HG03108 (cell line): ENCODE measurements at regions not wholly inside any gene's neighbourhood (a gene's known extent, or its start where the extent isn't known, plus 50 kb on each side); places are given as distances from the start of the nearest gene placed in this dataset.
"Not testable (repeated sequence)": the region's sequence is repeated elsewhere in the genome, so short reads cannot be mapped to it uniquely, and the experiment has no call there.

Source experiments
- ATAC-seq: cut with Tn5 transposase; IDR thresholded peaks from one replicate; pipeline ENCODE4 v1.9.1; 2021; ENCODE audit warnings: moderate library complexity; ENCODE audit not compliant: unreplicated experiment

- no peak for ATAC-seq
Measured at GRCh38 chr6:6724539-6725467, 136.3 kb downstream of the LY86 start.

- no peak for ATAC-seq
Measured at GRCh38 chr6:6725468-6726209, 137.1 kb downstream of the LY86 start.

GRCh38 chr6:6728169-6728941 is 139.8 kb downstream of the LY86 start:
- no peak for ATAC-seq

GRCh38 chr6:6729971-6730370 is 141.5 kb downstream of the LY86 start:
- ATAC-seq, result no peak

DNA sequence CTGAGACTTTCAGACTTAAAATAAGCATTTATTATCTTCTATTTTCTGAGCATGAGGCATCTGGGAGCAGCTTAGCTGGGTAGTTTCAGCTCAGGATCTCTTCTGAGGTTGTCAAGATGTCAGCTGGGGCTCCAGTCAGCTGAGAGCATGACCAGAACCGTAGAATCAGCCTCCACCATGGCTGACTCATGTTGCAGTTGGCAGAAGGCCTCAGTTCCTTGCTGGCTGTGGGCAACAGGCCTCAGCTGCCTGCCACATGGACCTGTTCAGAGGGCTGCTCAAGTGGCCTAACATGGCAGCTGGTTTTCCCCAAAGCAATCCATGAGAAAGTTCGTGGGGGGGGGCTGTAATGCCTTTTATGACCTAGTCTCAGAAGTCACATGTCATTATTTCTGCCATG is 142.3 kb downstream of the LY86 start:
- ATAC-seq, result no peak

GRCh38 chr6:6734479-6735465 is 146.3 kb downstream of the LY86 start:
- no peak for ATAC-seq

DNA sequence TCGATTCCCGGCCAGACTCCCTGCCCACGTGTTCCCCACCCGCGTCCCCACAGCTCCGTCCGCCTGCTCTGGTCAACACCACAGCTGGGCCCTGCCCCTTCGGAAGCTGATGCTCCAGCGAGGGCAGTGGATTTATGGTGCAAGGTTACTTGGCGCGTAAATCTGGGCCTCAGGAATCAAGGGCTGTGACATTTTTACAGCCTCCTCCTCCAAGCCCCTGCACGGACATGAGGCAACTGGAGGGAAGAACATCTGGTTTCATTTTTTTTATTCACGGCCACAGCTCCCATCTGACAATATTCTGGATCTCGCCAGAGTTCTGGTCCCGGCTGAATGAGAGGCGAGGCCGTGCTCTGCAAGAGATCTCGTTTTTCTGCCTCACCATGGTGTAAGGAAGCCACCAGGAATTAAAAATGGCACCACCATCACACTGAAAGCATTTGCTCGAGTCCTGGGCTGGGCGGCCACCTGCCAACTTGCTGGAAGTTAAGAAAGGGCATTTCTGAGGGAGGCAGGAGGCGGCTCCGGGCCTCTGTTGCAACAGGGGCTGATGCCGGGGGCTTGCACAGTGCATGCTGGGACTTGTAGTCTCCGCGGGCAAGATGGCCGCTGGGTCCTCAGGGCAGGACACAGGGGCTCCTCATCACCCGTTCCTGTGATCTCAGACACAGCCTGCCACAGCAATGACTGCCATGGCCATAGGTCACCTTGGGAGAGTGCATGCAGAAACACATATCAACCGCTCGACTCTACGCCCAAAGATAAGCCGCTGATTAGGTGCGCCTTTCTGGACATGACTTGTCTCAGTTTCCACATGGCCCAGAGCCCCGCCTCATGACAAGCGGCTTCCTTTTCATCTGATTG is 148.5 kb downstream of the LY86 start:
- no peak for ATAC-seq

- no peak for ATAC-seq
Measured at GRCh38 chr6:6737671-6738070, 149.2 kb downstream of the LY86 start.

GRCh38 chr6:6738108-6738507 is 149.6 kb downstream of the LY86 start:
- ATAC-seq, result no peak

GRCh38 chr6:6738922-6739716 is 150.6 kb downstream of the LY86 start:
- no peak for ATAC-seq

- no peak for ATAC-seq
Measured at GRCh38 chr6:6740595-6740994, 152.1 kb downstream of the LY86 start.

GRCh38 chr6:6741264-6741663 is 152.7 kb downstream of the LY86 start:
- ATAC-seq, result no peak

- no peak for ATAC-seq
Measured at GRCh38 chr6:6742535-6742934, 154.0 kb downstream of the LY86 start.

GRCh38 chr6:6744551-6744950 is 156.0 kb downstream of the LY86 start:
- no peak for ATAC-seq

DNA sequence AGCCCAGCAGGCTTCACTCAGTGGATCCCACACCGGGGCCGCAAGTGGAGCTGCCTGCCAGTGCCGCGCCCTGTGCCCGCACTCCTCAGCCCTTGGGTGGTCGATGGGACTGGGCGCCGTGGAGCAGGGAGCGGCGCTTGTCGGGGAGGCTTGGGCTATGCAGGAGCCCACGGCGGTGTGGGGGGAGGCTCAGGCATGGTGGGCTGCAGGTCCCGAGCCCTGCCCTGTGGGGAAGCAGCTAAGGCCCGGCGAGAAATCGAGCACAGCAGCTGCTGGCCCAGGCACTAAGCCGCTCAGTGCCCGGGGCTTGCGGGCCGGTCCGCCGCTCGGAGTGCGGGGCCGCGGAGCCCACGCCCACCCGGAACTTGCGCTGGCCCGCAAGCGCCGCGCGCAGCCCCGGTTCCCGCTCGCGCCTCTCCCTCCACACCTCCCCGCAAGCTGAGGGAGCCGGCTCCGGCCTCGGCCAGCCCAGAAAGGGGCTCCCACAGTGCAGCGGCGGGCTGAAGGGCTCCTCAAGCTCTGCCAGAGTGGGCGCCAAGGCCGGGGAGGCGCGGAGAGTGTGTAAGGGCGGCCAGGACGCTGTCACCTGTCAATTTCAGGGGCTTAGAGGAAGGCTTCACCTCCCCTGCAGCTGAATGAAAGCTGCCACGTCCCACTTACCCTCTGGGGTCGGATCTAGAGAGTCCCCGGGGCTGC is 157.3 kb downstream of the LY86 start:
- ATAC-seq, result not testable (repeated sequence)

GRCh38 chr6:6746333-6746969 is 157.9 kb downstream of the LY86 start:
- no peak for ATAC-seq

- ATAC-seq, result no peak
Measured at GRCh38 chr6:6746970-6747338, 158.4 kb downstream of the LY86 start.
